Memory B cell (primary cell): ENCODE measurements at regions not wholly inside any gene's neighbourhood (a gene's known extent, or its start where the extent isn't known, plus 50 kb on each side); places are given as distances from the start of the nearest gene placed in this dataset.

Source experiments
- ATAC-seq: fragments of 150-1000 bp; cut with Tn5 transposase; 2 replicates; pipeline ENCODE4 v1.10.0; 2021; ENCODE audit warnings: low read depth, mild to moderate bottlenecking, moderate library complexity
- DNase-seq, 2 donors: peaks; one replicate each; pipeline ENCODE4 v3.0.0; 2022; ENCODE audit warnings: low spot score in 2 of 2
- H3K27ac Mint-ChIP-seq: one replicate; pipeline ENCODE4 v1.8.0; 2022; ENCODE audit warnings: mild to moderate bottlenecking, moderate library complexity, mixed read lengths
- H3K27me3 Mint-ChIP-seq: one replicate; pipeline ENCODE4 v1.8.0; 2022; ENCODE audit warnings: mixed read lengths
- H3K36me3 Mint-ChIP-seq: one replicate; pipeline ENCODE4 v1.8.0; 2022; ENCODE audit warnings: mild to moderate bottlenecking, mixed read lengths
- H3K4me1 Mint-ChIP-seq: one replicate; pipeline ENCODE4 v1.8.0; 2022; ENCODE audit warnings: mixed read lengths
- H3K4me3 Mint-ChIP-seq: one replicate; pipeline ENCODE4 v1.8.0; 2022; ENCODE audit warnings: mild to moderate bottlenecking, moderate library complexity, mixed read lengths
- H3K9me3 Mint-ChIP-seq: one replicate; pipeline ENCODE4 v1.8.0; 2022; ENCODE audit warnings: mixed read lengths

DNA sequence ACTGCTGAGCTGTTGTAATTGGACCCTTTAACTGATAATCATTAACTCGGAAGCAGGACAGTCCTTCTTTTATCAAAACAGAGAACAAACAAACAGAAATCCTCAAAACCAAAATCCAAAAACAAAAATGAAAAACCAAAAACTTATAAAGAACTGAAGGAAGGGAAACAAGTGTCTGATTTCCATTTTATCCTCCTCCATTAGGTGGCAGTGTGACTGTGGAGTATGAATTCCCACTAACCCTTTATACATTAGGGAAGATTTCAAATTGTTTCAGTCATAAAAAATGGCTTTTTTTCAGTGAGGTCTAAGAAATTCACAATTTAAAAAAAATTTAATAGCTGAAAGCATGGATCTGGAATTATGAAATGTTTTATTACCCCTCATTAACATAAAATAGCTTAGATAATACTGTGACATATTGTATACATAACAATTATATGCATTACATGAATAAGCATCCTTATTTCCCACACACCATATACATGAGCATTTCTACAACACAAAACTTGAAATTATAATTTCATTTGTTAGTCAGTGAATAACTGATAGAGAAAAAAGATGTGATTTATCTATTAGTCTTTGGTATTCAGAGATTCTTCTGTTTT, 1074.3 kb upstream of the PCDH9 start:
- no peak overlapping the region for H3K27ac Mint-ChIP-seq
- H3K27me3 Mint-ChIP-seq: no peaks in the 10 kb centered on the region
- no peaks in the 10 kb centered on the region for H3K4me1 Mint-ChIP-seq
- H3K9me3 Mint-ChIP-seq: no peaks in the 10 kb centered on the region
- no peak overlapping the region for H3K4me3 Mint-ChIP-seq
- DNase-seq (peak in 1 of 2 donors; percentile 19), ATAC-seq (peak; percentile 46)
- H3K36me3 Mint-ChIP-seq: no peaks in the 10 kb centered on the region

DNA sequence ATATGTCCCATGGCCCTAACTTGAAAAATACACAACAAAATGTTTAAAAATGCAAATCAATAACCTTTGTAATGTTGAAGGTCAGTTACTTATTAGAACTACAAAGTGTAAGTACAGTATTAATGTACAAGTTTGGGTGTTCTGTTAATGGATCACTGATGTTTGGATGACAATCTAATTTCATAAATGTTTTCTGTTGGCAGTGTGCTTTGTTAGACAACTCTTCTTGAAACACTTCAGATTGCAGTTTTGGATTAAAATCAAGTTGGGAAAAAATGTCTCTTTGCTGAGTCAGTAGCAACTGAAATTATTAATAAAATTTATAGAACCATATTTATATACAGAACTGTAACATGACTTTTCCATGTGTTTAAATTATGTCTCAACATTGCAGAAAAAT, 1063.5 kb upstream of the PCDH9 start:
- DNase-seq (no peak), ATAC-seq (no peak)
- no peaks in the 10 kb centered on the region for H3K4me1 Mint-ChIP-seq
- H3K4me3 Mint-ChIP-seq: no peak overlapping the region
- no peaks in the 10 kb centered on the region for H3K9me3 Mint-ChIP-seq
- H3K36me3 Mint-ChIP-seq: no peaks in the 10 kb centered on the region
- no peaks in the 10 kb centered on the region for H3K27me3 Mint-ChIP-seq
- no peak overlapping the region for H3K27ac Mint-ChIP-seq

DNA sequence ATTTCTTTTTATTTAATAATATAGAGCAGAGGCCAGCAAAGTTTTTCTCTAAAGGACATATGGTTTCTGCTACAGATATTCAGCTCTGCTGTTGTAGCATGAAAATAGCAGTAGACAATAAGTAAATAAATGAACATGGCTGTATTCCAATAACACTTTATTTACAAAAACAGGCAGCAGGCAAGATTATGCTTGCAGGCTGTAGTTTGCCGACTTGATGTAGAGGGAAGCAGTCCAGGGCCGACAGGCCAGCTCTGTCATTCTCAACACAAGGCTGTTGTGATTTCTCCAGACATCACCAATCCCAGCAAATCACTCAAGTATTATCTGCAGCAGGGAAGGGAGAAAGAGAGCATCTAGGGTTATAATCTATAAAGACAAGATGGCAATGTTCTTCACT, 1062.5 kb upstream of the PCDH9 start:
- H3K36me3 Mint-ChIP-seq: no peaks in the 10 kb centered on the region
- H3K27ac Mint-ChIP-seq: no peak overlapping the region
- H3K27me3 Mint-ChIP-seq: no peaks in the 10 kb centered on the region
- no peak for ATAC-seq
- H3K4me3 Mint-ChIP-seq: no peak overlapping the region
- DNase-seq: no peak
- no peaks in the 10 kb centered on the region for H3K9me3 Mint-ChIP-seq
- no peaks in the 10 kb centered on the region for H3K4me1 Mint-ChIP-seq

DNA sequence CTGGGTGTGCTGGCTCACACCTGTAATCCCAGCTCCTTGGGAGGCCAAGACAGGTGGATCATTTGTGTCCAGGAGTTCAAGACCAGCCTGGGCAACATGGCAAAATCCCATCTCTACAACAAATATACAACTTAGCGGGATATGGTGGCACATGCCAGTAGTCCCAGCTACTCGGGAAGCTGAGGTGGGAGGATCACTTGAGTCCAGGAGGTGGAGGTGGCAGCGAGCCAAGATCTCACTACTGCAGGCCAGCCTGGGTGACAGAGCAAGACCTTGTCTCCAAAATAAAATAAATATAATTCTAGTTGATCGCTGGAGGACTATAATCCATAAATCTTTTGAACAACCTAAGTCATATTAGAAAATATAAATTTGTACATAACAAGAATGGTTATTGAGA, 1061.5 kb upstream of the PCDH9 start:
- Mint-ChIP-seq H3K27me3 (no peaks in the 10 kb centered on the region), H3K4me1 (no peaks in the 10 kb centered on the region), H3K27ac (no peak overlapping the region), H3K4me3 (no peak overlapping the region), H3K9me3 (no peaks in the 10 kb centered on the region), H3K36me3 (no peaks in the 10 kb centered on the region)
- no peak for DNase-seq
- ATAC-seq: no peak

DNA sequence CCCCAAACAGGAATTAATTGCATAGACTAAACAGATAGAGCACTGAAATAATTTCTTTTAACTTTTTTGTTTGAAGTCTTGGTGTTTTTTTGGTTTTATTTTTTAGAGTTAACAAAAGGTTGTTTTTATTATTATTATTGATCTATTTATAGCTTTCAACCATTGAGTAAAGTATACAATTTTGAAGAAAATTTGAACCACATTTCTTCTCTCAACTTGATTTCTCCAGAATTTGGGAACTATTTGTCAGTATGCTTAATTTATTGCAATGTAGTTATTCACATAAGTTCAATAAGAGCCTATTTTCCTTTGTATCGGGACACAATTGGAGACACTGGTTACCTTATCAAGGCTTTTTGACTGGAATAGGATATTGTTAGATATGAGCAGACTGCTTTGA, 1045.6 kb upstream of the PCDH9 start:
- Mint-ChIP-seq H3K4me1 (no peaks in the 10 kb centered on the region), H3K36me3 (no peaks in the 10 kb centered on the region), H3K9me3 (peaks cover 9% of the 10 kb centered on the region), H3K27me3 (no peaks in the 10 kb centered on the region), H3K27ac (no peak overlapping the region), H3K4me3 (no peak overlapping the region)
- no peak for ATAC-seq
- no peak for DNase-seq

DNA sequence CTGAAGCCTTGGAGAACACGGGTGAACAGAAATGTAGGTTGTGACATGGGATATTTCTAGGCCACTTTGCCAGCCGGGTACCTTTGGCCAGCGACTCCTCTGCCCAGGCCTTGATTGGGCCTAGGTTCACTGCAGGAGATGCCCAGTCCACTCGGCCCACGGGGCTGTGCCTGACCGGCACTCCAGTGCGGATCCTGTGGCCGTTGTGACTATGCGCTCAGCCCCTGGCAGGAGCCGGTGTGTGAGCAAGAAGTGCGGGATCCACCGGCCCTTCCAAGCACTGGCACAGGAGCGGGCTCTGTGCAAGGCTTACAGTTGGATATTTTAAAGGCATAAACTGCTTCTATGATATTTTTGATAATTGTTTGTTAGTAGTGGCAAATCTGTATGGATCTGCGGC, 1042.5 kb upstream of the PCDH9 start:
- no peak for DNase-seq
- no peak for ATAC-seq
- Mint-ChIP-seq H3K9me3 (peaks cover 9% of the 10 kb centered on the region), H3K4me3 (no peak overlapping the region), H3K27ac (no peak overlapping the region), H3K4me1 (no peaks in the 10 kb centered on the region), H3K36me3 (no peaks in the 10 kb centered on the region), H3K27me3 (no peaks in the 10 kb centered on the region)

DNA sequence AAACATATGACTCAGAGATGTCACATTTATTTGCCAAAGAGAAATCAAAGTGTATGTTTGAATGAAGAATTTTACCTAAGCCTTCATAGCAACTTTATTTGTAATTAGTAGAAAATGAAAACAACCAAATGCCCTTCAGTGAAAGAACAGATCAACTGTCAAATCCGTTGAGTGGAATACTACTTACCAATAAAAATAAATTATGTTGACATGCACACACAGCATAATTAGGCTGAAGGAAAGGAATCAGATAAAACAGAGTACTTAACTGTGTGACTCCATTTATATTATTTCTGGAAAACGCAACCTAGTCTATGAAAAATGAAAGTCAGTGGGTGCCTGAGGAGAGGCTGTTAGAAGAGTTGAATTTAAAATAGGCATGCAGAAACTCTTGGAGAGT, 1034.6 kb upstream of the PCDH9 start:
- Mint-ChIP-seq H3K36me3 (no peaks in the 10 kb centered on the region), H3K27me3 (no peaks in the 10 kb centered on the region), H3K27ac (no peak overlapping the region), H3K4me1 (no peaks in the 10 kb centered on the region), H3K9me3 (no peaks in the 10 kb centered on the region), H3K4me3 (no peak overlapping the region)
- DNase-seq (no peak), ATAC-seq (no peak)

DNA sequence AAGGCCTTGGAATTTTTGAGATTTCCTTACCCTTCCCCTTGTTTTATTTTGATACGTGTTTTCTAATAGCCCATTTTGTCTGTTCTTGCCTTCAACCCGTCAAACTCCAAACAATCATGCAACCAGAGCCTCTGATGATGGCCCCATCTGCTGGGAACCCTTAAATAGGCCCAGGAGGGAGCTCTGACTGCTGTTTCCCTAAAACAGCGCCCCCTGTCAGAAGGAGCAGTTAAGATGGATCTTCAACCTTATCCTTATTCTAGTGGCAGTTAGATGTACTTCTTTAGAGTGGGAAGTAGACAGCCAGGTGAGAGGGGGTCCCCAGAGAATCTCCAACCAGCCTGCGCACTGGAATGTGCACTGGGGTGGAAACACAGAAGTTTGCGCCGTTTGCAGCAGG, 1031.0 kb upstream of the PCDH9 start:
- Mint-ChIP-seq H3K36me3 (no peaks in the 10 kb centered on the region), H3K27ac (no peak overlapping the region), H3K9me3 (no peaks in the 10 kb centered on the region), H3K4me1 (no peaks in the 10 kb centered on the region), H3K4me3 (no peak overlapping the region), H3K27me3 (no peaks in the 10 kb centered on the region)
- ATAC-seq (no peak), DNase-seq (no peak)

DNA sequence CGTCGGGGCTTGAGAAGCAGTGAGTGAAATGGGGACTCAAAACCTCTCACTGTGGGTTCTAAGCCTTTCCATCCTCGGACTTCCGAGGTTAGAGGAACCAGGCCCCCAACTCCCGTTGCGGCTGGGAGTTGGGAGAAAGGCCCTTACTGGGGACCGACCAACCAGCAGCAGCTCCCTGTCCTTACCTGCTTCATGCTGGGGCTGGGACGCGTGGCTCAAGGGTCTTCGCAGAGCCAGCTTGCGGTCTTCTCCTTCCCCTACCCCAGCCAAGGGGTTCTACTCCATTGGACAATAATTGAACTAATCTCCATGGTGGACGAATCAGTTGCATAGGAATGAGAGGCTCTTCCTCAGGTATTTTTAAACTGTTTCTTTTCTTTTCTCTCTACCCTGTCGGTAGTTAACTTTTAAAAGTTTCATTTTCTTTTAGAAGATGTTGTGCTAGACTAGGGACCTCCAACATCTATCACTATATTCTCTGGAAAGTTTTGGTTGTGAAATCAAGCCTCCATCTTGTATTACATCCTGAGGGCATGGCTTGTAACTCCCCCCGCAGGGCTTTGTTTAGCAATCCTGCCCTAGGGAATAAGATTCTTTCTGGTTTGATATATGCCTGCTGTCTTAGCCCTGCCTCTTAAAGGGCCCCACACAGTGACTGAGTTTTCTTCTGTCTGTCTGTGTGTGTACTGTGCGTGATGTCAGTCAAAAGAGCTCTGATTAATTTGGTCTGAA, 1027.1 kb upstream of the PCDH9 start:
- ATAC-seq: no peak
- Mint-ChIP-seq H3K9me3 (no peaks in the 10 kb centered on the region), H3K4me1 (no peaks in the 10 kb centered on the region), H3K27me3 (no peaks in the 10 kb centered on the region), H3K4me3 (no peak overlapping the region), H3K27ac (no peak overlapping the region), H3K36me3 (no peaks in the 10 kb centered on the region)
- DNase-seq: no peak

DNA sequence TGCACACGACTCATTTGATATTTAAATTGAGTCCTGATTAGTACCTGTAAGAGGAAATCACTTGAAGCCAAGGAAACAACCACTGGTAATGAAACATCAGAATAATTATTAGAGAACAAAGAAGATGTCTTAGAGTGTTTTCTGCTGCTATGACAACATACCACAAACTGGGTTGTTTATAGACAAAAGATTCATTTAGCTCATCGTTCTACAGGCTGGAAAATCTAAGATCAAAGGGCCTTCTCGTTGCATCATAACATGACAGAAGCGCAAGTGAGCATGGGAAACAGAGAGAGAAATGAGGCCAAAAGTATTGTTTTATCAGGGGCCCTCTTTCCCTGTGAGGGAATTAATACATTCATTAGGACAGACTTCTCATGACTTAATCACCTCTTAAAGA, 1024.0 kb upstream of the PCDH9 start:
- no peak overlapping the region for H3K4me3 Mint-ChIP-seq

DNA sequence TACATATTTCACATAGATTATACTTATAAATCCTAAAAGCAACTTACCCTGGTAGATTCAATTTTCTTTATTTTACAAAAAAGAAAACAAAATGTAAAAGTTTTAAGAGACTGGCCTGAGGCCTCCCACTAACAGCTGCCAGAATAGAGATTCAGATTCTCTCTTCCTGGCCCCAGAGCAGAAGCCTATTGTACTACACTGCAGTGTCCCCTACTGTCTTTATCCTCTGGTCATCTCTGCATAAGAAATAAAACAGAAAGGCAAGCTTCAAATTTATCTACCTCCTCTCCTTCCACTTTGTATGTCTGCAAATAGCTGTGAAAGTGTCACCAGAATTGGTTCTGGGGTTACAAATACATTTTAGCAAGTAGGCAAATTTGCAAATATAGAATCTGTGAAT, 1004.1 kb upstream of the PCDH9 start:
- Mint-ChIP-seq H3K4me1 (no peaks in the 10 kb centered on the region), H3K27me3 (no peaks in the 10 kb centered on the region), H3K36me3 (no peaks in the 10 kb centered on the region), H3K4me3 (no peak overlapping the region), H3K27ac (no peak overlapping the region), H3K9me3 (no peaks in the 10 kb centered on the region)
- no peak for DNase-seq
- no peak for ATAC-seq

More for the DNA sequence above, 1024.0 kb upstream of the PCDH9 start:
- DNase-seq (no peak), ATAC-seq (no peak)
- H3K27ac Mint-ChIP-seq: no peak overlapping the region
- H3K36me3 Mint-ChIP-seq: no peaks in the 10 kb centered on the region
- H3K27me3 Mint-ChIP-seq: no peaks in the 10 kb centered on the region
- no peaks in the 10 kb centered on the region for H3K4me1 Mint-ChIP-seq
- H3K9me3 Mint-ChIP-seq: no peaks in the 10 kb centered on the region

DNA sequence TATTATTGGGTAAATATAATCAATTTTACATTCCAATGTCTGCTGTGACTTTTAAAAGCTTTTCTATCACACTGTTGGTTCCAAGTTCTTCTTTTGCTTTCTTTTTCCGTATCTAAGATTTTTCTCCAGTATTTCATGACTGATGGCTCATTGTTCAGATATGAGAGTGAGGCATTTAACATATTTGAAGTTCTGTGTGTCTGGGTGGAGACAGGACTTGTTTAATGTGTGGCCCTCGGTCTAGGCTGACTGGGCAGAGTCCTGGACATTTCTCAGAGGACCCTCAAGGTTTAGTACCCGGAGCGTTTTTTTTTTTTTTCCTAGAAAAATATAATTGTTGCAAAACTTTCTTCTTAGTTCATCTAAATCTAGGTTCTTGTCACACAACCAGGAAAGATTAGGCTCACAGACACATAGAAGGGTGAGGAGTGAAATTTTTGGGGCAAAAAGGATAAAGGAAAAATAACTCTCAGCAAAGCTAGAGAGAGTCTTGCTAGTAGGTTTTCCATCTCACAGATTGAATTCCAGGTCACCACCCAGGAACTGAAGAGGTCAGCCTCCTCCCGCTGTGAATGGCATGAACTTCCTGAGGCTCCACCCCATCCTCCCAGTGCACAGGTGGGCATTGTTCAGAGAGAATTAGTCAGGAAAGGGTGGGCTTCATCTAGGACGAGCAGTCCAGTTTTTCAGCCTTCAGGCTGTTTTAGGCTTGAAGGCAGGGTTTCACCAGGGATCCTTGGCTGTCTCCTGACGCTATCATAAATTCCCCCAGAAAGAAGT, 1002.4 kb upstream of the PCDH9 start:
- no peak for DNase-seq
- Mint-ChIP-seq H3K27me3 (no peaks in the 10 kb centered on the region), H3K27ac (no peak overlapping the region), H3K4me3 (no peak overlapping the region), H3K4me1 (no peaks in the 10 kb centered on the region), H3K9me3 (no peaks in the 10 kb centered on the region), H3K36me3 (no peaks in the 10 kb centered on the region)
- no peak for ATAC-seq

DNA sequence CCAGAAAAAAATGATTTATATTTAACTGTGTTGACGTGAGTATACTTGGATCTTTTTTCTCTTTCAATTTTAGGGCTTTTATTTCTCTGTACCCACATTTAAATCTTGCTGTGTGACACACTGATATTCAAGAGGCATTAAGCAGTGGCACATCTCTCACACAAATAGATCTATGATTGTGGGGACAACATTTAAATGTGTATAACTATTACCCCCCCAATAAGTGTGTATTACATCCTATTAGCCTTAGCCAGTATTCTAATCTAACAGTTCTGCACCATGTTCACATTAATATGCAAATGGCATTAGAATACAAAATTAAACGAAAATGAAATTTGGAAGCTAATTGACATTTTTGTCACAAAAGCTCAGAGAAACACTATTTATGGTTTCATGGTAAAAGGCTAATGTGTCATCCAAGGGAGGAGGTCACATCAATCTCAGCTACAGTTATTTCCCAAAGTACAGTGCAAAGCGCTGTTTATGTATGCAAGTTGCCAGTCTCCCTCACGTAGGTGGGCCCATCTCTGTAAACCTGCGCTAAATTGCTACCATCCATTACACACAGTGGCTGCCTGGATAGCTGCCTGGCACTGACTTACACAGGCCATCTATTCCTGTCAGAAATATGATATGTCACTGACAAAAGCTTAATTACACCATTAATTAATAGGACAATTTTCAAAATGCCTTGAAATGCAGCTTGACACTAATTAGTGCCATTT, 984.7 kb upstream of the PCDH9 start:
- Mint-ChIP-seq H3K4me3 (no peak overlapping the region), H3K27me3 (no peaks in the 10 kb centered on the region), H3K36me3 (no peaks in the 10 kb centered on the region), H3K27ac (no peak overlapping the region), H3K9me3 (peaks cover 2% of the 10 kb centered on the region), H3K4me1 (no peaks in the 10 kb centered on the region)
- ATAC-seq (no peak), DNase-seq (no peak)

DNA sequence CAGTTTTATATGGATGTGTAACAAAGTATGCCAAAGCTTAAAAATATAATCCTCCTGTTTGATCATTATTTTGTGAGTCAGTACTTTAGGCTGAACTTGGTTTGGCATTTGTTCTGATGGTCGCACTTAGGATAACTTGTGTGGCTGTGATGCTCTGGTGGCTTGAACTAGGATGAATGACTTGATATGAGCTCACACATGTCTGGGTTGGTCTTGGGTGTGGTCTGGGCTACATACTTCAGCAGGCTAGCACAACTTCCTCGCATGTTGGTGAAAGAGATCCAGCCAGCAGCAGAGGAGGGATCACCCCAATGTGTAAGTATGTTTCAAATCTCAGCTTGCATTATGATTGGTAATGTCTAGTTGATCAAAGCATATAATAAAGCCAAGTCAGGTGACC, 969.1 kb upstream of the PCDH9 start:
- no peak overlapping the region for H3K27ac Mint-ChIP-seq
- ATAC-seq (no peak), DNase-seq (no peak)
- no peaks in the 10 kb centered on the region for H3K27me3 Mint-ChIP-seq
- no peaks in the 10 kb centered on the region for H3K9me3 Mint-ChIP-seq
- no peaks in the 10 kb centered on the region for H3K36me3 Mint-ChIP-seq
- H3K4me1 Mint-ChIP-seq: no peaks in the 10 kb centered on the region
- no peak overlapping the region for H3K4me3 Mint-ChIP-seq
